ENCODE measurements at regions not wholly inside any gene's neighbourhood (a gene's known extent, or its start where the extent isn't known, plus 50 kb on each side); places are given as distances from the start of the nearest gene placed in this dataset.

DNA sequence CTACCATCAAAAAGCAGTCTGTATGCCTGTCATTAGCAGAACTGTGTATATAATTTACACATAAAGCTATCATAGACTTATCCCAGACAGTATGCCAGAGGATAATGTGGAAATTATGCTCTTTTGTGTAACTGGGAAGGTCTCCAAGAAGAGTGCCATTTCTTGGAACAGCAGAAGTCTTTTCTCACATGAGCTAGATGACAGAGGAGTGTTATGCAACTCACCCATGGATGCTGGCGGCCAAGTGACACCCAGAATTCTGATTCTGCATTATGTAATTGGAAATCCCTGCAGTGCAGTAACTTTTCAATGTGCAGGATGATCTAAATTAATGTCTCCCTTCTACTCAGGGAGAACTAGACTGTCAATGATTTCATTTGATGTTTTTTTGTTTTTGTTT lies 160.0 kb downstream of the UBE2E3 start:
- Histone ChIP-seq H3K4me1 (ENCODE audit: low read length) (no peaks in the 10 kb centered on the region), H3K27me3 (ENCODE audit: low read depth, low read length) (no peaks in the 10 kb centered on the region; the same call in none of the 2 replicates), H3K27ac (ENCODE audit: low read length) (no peak overlapping the region), H3K4me2 (ENCODE audit: low read length) (no peak overlapping the region), H3K9ac (ENCODE audit: low read length) (no peak overlapping the region), H3K9me3 (ENCODE audit: insufficient read depth, low read length) (0 out of 2 replicates have a peak, but pooled peaks cover 6% of the 10 kb centered on the region), H3K36me3 (replicated peaks; ENCODE audit: low read depth, low read length) (no peaks in the 10 kb centered on the region), H3K4me3 (ENCODE audit: low read length) (no peak overlapping the region), H3K79me2 (ENCODE audit: low read length) (no peaks in the 10 kb centered on the region), H2AFZ (ENCODE audit: low read depth, low read length) (no peak overlapping the region), H4K20me1 (ENCODE audit: insufficient read depth, low read length) (no peaks in the 10 kb centered on the region)
- TF ChIP-seq CTCF (IDR thresholded peaks at IDR 0.05; ENCODE audit: low read depth, low read length) (no peak), EZH2phosphoT487 (IDR thresholded peaks at IDR 0.05; ENCODE audit: low read depth) (no peak)

- Histone ChIP-seq H3K27ac (ENCODE audit: low read length) (no peak overlapping the region), H3K27me3 (ENCODE audit: low read depth, low read length) (no peaks in the 10 kb centered on the region; the same call in 1 of the 2 replicates), H3K79me2 (ENCODE audit: low read length) (no peaks in the 10 kb centered on the region), H4K20me1 (ENCODE audit: insufficient read depth, low read length) (no peaks in the 10 kb centered on the region), H2AFZ (ENCODE audit: low read depth, low read length) (no peak overlapping the region), H3K4me2 (ENCODE audit: low read length) (no peak overlapping the region), H3K9me3 (ENCODE audit: insufficient read depth, low read length) (0 out of 2 replicates have a peak, but pooled peaks cover under 1% of the 10 kb centered on the region), H3K4me1 (ENCODE audit: low read length) (no peaks in the 10 kb centered on the region), H3K36me3 (replicated peaks; ENCODE audit: low read depth, low read length) (no peaks in the 10 kb centered on the region), H3K4me3 (ENCODE audit: low read length) (no peak overlapping the region), H3K9ac (ENCODE audit: low read length) (no peak overlapping the region)
- TF ChIP-seq EZH2phosphoT487 (IDR thresholded peaks at IDR 0.05; ENCODE audit: low read depth) (no peak), CTCF (IDR thresholded peaks at IDR 0.05; ENCODE audit: low read depth, low read length) (no peak)
These were observed 160.5 kb downstream of the UBE2E3 start for GRCh38 chr2:181140928-181141327.

- no peaks in the 10 kb centered on the region for H3K36me3 ChIP-seq (replicated peaks; ENCODE audit: low read depth, low read length)
- H3K4me1 ChIP-seq (ENCODE audit: low read length): no peaks in the 10 kb centered on the region
- no peak overlapping the region for H3K4me2 ChIP-seq (ENCODE audit: low read length)
- no peaks in the 10 kb centered on the region for H4K20me1 ChIP-seq (ENCODE audit: insufficient read depth, low read length)
- no peak overlapping the region for H3K27ac ChIP-seq (ENCODE audit: low read length)
- no peak overlapping the region for H2AFZ ChIP-seq (ENCODE audit: low read depth, low read length)
- no peak overlapping the region for H3K9ac ChIP-seq (ENCODE audit: low read length)
- H3K27me3 ChIP-seq (ENCODE audit: low read depth, low read length): no peaks in the 10 kb centered on the region; the same call in 1 of the 2 replicates
- no peaks in the 10 kb centered on the region for H3K79me2 ChIP-seq (ENCODE audit: low read length)
- H3K4me3 ChIP-seq (ENCODE audit: low read length): no peak overlapping the region
- TF ChIP-seq EZH2phosphoT487 (IDR thresholded peaks at IDR 0.05; ENCODE audit: low read depth): no peak
- no peak for TF ChIP-seq CTCF (IDR thresholded peaks at IDR 0.05; ENCODE audit: low read depth, low read length)
- no peaks in the 10 kb centered on the region for H3K9me3 ChIP-seq (ENCODE audit: insufficient read depth, low read length)
These were observed 161.3 kb downstream of the UBE2E3 start for GRCh38 chr2:181141676-181142075.

GRCh38 chr2:181142514-181142913 lies 162.1 kb downstream of the UBE2E3 start:
- H3K27ac ChIP-seq (ENCODE audit: low read length): no peak overlapping the region
- H3K36me3 ChIP-seq (replicated peaks; ENCODE audit: low read depth, low read length): no peaks in the 10 kb centered on the region
- no peak overlapping the region for H3K9ac ChIP-seq (ENCODE audit: low read length)
- H3K9me3 ChIP-seq (ENCODE audit: insufficient read depth, low read length): no peaks in the 10 kb centered on the region
- H2AFZ ChIP-seq (ENCODE audit: low read depth, low read length): no peak overlapping the region
- no peaks in the 10 kb centered on the region; the same call in 1 of the 2 replicates for H3K27me3 ChIP-seq (ENCODE audit: low read depth, low read length)
- H4K20me1 ChIP-seq (ENCODE audit: insufficient read depth, low read length): no peaks in the 10 kb centered on the region
- H3K4me1 ChIP-seq (ENCODE audit: low read length): no peaks in the 10 kb centered on the region
- H3K79me2 ChIP-seq (ENCODE audit: low read length): no peaks in the 10 kb centered on the region
- TF ChIP-seq EZH2phosphoT487 (IDR thresholded peaks at IDR 0.05; ENCODE audit: low read depth): no peak
- TF ChIP-seq CTCF (IDR thresholded peaks at IDR 0.05; ENCODE audit: low read depth, low read length): no peak
- no peak overlapping the region for H3K4me3 ChIP-seq (ENCODE audit: low read length)
- H3K4me2 ChIP-seq (ENCODE audit: low read length): no peak overlapping the region
